Panc1 (cell line): ENCODE measurements at regions not wholly inside any gene's neighbourhood (a gene's known extent, or its start where the extent isn't known, plus 50 kb on each side); places are given as distances from the start of the nearest gene placed in this dataset.

ENCODE experiments used
- ATAC-seq: fragments of 200-7000 bp; cut with Tn5 transposase; 2 replicates; pipeline ENCODE4 v1.9.1; 2020; ENCODE audit warnings: mild to moderate bottlenecking, moderate library complexity
- BruUV-seq: library from RNA; stranded (reverse); fragments of 400-500 nt; replicated peaks from 2 replicates; lab custom pipeline; 2021; lab: Mats Ljungman, UMichigan
- CTCF ChIA-PET: fragments of 300-600 bp; sonication (Branson Sonifier 250); formaldehyde crosslinking; loops from one replicate; lab custom pipeline; 2022; ENCODE audit warnings: antibody characterized with exemption; lab: Charles Lee
- POLR2A ChIA-PET: fragments of 300-600 bp; sonication (Branson Sonifier 250); formaldehyde crosslinking; loops from one replicate; lab custom pipeline; 2022; ENCODE audit warnings: antibody characterized with exemption; lab: Charles Lee
- DNase-seq: peaks from one replicate; pipeline ENCODE4 v3.0.0-alpha.2; 2010; ENCODE audit warnings: low read depth, low spot score
- H3K27ac ChIP-seq: 2 replicates; pipeline ENCODE4 v1.5.1; 2011; ENCODE audit warnings: mild to moderate bottlenecking, low read length, inconsistent platforms
- H3K27me3 ChIP-seq: fragments of 200-500 bp; sonication (Bioruptor generic); 2 replicates; pipeline ENCODE4 v1.6.0; 2014; ENCODE audit warnings: low read length, inconsistent platforms; ENCODE audit not compliant: control insufficient read depth, insufficient read depth
- H3K36me3 ChIP-seq: fragments of 200-500 bp; sonication (Bioruptor generic); 2 replicates; pipeline ENCODE4 v1.5.1; 2014; ENCODE audit warnings: inconsistent platforms, mild to moderate bottlenecking, low read length, moderate library complexity; ENCODE audit not compliant: control insufficient read depth, insufficient read depth
- H3K4me1 ChIP-seq: 2 replicates; pipeline ENCODE4 v1.5.1; 2011; ENCODE audit warnings: inconsistent platforms, mild to moderate bottlenecking, low read length, moderate library complexity; ENCODE audit not compliant: control insufficient read depth, insufficient read depth
- H3K4me3 ChIP-seq, 2 experiments: 2 replicates each; pipeline ENCODE4 v1.5.1; 2011 to 2012; ENCODE audit warnings: low read depth in 2 of 2, low read length in 2 of 2, mild to moderate bottlenecking in 2 of 2, inconsistent platforms in 1 of 2, moderate library complexity in 1 of 2
- H3K9me3 ChIP-seq: fragments of 200-500 bp; sonication (Bioruptor generic); 2 replicates; pipeline ENCODE4 v1.5.1; 2014; ENCODE audit warnings: low read depth, mild to moderate bottlenecking, inconsistent platforms, low read length, moderate library complexity; ENCODE audit not compliant: control insufficient read depth, insufficient read depth
- POLR2AphosphoS5 ChIP-seq: IDR thresholded peaks from 2 replicates; pipeline ENCODE4 v1.6.1; 2012; ENCODE audit warnings: mild to moderate bottlenecking, low read depth, low read length, moderate library complexity
- SIN3A ChIP-seq: IDR thresholded peaks from 2 replicates; pipeline ENCODE4 v1.6.1; 2012; ENCODE audit warnings: low read depth, mild to moderate bottlenecking, low read length, moderate library complexity, borderline replicate concordance; ENCODE audit not compliant: insufficient read depth
- TCF7L2 ChIP-seq: IDR thresholded peaks from 2 replicates; pipeline ENCODE4 v1.6.1; 2011; ENCODE audit warnings: mild to moderate bottlenecking, low read depth, low read length, inconsistent platforms
- in situ Hi-C: cut with HindIII; loops from 2 replicates; pipeline ENCODE4 v1.10.0; 2016; ENCODE audit warnings: low sequenced_read_pairs, low pct_unique_long_range_greater_than_20kb
- intact Hi-C: fragments of 100-400 bp; cut with micrococcal nuclease; formaldehyde crosslinking; loops from one replicate; pipeline ENCODE4 v1.10.0; 2022; ENCODE audit not compliant: unreplicated experiment
- TF ChIP-seq, protein P1 (sequence below), 2 experiments: IDR thresholded peaks; 2 replicates each; pipeline ENCODE4 v1.6.1; 2011 to 2012; ENCODE audit warnings: low read depth in 2 of 2, control low read depth in 1 of 2, low read length in 1 of 2, mild to moderate bottlenecking in 1 of 2, moderate library complexity in 1 of 2; ENCODE audit not compliant: insufficient read depth in 1 of 2
- TF ChIP-seq, protein P2 (sequence below): fragments of 450-650 bp; IDR thresholded peaks from 2 replicates; pipeline ENCODE4 v1.5.1; 2017; ENCODE audit warnings: mild to moderate bottlenecking

DNA sequence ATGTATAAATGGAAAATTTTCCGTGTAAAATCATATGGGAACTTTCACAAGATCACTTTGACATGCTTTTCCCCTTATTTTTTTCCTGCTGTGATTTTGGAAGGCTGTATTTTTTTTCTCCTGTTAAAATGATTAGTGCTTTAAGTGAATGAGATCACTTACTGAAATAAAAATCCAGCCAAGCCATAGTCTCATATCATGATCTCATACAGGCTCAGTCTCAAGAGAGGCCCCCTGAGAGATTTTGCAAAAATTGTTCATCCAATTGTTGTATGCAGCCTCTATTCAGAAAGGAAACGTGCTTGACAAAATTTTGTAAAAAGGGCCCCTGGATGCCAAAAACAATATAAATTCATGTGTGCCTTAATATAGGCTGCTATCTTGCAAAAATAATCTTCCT, 528.2 kb downstream of the HDGFL1 start:
- ATAC-seq (no peak), DNase-seq (no peak)
- in situ Hi-C loops, result no loop called here
- intact Hi-C loops, result no loop called here
- Histone ChIP-seq H3K27ac (no peak overlapping the region), H3K9me3 (no peaks in the 10 kb centered on the region), H3K4me1 (no peaks in the 10 kb centered on the region), H3K4me3 (no peak overlapping the region), H3K27me3 (no peaks in the 10 kb centered on the region), H3K36me3 (no peaks in the 10 kb centered on the region; the same call in 1 of the 2 replicates)
- no TSS peak for BruUV-seq
- TF ChIP-seq POLR2AphosphoS5 (no peak), TCF7L2 (no peak), SIN3A (no peak)
- TF ChIP-seq, protein P1, sequence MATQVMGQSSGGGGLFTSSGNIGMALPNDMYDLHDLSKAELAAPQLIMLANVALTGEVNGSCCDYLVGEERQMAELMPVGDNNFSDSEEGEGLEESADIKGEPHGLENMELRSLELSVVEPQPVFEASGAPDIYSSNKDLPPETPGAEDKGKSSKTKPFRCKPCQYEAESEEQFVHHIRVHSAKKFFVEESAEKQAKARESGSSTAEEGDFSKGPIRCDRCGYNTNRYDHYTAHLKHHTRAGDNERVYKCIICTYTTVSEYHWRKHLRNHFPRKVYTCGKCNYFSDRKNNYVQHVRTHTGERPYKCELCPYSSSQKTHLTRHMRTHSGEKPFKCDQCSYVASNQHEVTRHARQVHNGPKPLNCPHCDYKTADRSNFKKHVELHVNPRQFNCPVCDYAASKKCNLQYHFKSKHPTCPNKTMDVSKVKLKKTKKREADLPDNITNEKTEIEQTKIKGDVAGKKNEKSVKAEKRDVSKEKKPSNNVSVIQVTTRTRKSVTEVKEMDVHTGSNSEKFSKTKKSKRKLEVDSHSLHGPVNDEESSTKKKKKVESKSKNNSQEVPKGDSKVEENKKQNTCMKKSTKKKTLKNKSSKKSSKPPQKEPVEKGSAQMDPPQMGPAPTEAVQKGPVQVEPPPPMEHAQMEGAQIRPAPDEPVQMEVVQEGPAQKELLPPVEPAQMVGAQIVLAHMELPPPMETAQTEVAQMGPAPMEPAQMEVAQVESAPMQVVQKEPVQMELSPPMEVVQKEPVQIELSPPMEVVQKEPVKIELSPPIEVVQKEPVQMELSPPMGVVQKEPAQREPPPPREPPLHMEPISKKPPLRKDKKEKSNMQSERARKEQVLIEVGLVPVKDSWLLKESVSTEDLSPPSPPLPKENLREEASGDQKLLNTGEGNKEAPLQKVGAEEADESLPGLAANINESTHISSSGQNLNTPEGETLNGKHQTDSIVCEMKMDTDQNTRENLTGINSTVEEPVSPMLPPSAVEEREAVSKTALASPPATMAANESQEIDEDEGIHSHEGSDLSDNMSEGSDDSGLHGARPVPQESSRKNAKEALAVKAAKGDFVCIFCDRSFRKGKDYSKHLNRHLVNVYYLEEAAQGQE (IDR thresholded peaks at IDR 0.05; ENCODE audit: insufficient read depth in 1 of 2, low read depth in 2 of 2, low read length in 1 of 2), result no peak
- TF ChIP-seq, protein P2, sequence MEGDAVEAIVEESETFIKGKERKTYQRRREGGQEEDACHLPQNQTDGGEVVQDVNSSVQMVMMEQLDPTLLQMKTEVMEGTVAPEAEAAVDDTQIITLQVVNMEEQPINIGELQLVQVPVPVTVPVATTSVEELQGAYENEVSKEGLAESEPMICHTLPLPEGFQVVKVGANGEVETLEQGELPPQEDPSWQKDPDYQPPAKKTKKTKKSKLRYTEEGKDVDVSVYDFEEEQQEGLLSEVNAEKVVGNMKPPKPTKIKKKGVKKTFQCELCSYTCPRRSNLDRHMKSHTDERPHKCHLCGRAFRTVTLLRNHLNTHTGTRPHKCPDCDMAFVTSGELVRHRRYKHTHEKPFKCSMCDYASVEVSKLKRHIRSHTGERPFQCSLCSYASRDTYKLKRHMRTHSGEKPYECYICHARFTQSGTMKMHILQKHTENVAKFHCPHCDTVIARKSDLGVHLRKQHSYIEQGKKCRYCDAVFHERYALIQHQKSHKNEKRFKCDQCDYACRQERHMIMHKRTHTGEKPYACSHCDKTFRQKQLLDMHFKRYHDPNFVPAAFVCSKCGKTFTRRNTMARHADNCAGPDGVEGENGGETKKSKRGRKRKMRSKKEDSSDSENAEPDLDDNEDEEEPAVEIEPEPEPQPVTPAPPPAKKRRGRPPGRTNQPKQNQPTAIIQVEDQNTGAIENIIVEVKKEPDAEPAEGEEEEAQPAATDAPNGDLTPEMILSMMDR, result no peak
- ChIA-PET CTCF (no interaction called here), POLR2A (no interaction called here)

DNA sequence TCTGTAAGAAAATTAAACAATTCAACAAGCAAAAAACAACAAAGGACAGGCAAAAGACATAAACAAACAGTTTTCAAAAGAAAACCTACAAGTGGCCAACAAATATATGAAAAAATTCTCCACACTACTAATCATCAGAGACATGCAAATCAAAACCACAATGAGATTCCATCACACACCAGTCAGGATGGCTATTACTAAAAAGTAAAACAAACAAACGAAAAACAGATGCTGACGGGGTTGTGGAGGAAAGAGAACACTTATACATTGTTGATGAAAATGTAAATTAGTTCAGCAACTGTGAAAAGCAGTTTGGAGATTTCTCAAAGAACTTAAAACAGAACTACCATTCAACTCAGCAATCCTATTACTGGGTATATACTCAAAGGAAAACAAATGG, 537.6 kb downstream of the HDGFL1 start:
- BruUV-seq, result no TSS peak
- no peaks in the 10 kb centered on the region; the same call in 1 of the 2 replicates for H3K36me3 ChIP-seq
- DNase-seq (no peak), ATAC-seq (no peak)
- TF ChIP-seq TCF7L2 (no peak), SIN3A (no peak), POLR2AphosphoS5 (no peak)
- TF ChIP-seq, protein P1 (IDR thresholded peaks at IDR 0.05; ENCODE audit: insufficient read depth in 1 of 2, low read depth in 2 of 2, low read length in 1 of 2), result no peak
- TF ChIP-seq, protein P2, result no peak
- POLR2A ChIA-PET, result no interaction called here
- CTCF ChIA-PET, result no interaction called here
- H3K27ac ChIP-seq, result no peak overlapping the region
- no peaks in the 10 kb centered on the region for H3K9me3 ChIP-seq
- in situ Hi-C loops (no loop called here), intact Hi-C loops (no loop called here)
- H3K27me3 ChIP-seq, result no peaks in the 10 kb centered on the region
- H3K4me1 ChIP-seq, result no peaks in the 10 kb centered on the region
- no peak overlapping the region for H3K4me3 ChIP-seq
